ENCODE measurements at regions not wholly inside any gene's neighbourhood (a gene's known extent, or its start where the extent isn't known, plus 50 kb on each side); places are given as distances from the start of the nearest gene placed in this dataset.
"Not testable (repeated sequence)": the region's sequence is repeated elsewhere in the genome, so short reads cannot be mapped to it uniquely, and the experiment has no call there.

DNA sequence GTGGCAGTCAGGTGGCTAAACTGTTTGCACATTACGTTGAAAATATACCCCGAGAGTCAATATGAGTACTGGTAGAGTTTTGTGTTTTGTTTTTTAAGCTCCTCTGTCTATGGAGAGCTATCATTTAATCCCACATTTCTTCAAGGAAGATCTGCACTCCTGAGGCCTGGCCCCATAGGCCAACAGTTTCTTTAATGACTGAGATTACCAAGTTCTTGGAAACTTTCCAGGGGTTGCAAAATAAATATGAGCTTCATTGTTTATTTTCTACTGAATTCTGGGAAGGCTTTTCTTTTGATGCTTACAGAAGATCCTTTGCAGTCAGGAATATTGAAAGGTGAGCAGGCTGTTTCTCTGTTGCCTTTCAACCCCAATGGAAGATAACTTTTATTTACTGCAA lies 452.0 kb downstream of the JRKL start:
- H3K27me3 Mint-ChIP-seq (ENCODE audit: unreplicated experiment) = peaks cover 1% of the 10 kb centered on the region

DNA sequence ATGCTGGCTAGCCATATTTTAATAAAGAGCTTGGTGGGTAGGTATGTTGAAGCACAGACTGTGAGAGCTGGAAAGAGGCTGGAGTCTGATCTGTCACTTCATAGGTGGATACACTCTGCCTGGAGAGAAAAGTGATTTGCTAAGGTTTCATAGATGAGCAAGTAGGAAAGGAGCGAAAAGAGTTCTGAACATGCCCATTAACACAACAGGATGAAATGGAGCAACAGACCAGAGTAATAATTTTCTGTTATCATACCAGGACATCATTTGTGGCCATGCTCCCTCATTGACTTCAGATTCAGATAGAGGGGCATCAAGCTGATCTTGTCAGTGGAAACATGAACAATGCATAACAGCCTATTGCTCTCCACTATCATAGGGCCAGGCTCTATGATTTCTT lies 452.9 kb downstream of the JRKL start:
- Mint-ChIP-seq H3K36me3 (ENCODE audit: low read depth, unreplicated experiment) (no peaks in the 10 kb centered on the region), H3K4me3 (ENCODE audit: unreplicated experiment) (no peak overlapping the region), H3K4me1 (ENCODE audit: unreplicated experiment) (no peaks in the 10 kb centered on the region), H3K9me3 (ENCODE audit: unreplicated experiment) (no peaks in the 10 kb centered on the region), H3K27me3 (ENCODE audit: unreplicated experiment) (peaks cover 1% of the 10 kb centered on the region), H3K27ac (ENCODE audit: unreplicated experiment) (no peak overlapping the region)
- DNase-seq (ENCODE audit: low spot score) = no peak
- TF ChIP-seq, protein P1, sequence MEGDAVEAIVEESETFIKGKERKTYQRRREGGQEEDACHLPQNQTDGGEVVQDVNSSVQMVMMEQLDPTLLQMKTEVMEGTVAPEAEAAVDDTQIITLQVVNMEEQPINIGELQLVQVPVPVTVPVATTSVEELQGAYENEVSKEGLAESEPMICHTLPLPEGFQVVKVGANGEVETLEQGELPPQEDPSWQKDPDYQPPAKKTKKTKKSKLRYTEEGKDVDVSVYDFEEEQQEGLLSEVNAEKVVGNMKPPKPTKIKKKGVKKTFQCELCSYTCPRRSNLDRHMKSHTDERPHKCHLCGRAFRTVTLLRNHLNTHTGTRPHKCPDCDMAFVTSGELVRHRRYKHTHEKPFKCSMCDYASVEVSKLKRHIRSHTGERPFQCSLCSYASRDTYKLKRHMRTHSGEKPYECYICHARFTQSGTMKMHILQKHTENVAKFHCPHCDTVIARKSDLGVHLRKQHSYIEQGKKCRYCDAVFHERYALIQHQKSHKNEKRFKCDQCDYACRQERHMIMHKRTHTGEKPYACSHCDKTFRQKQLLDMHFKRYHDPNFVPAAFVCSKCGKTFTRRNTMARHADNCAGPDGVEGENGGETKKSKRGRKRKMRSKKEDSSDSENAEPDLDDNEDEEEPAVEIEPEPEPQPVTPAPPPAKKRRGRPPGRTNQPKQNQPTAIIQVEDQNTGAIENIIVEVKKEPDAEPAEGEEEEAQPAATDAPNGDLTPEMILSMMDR (IDR thresholded peaks at IDR 0.05; ENCODE audit: unreplicated experiment) = no peak

More for the DNA sequence above, 452.0 kb downstream of the JRKL start:
- Mint-ChIP-seq H3K27ac (ENCODE audit: unreplicated experiment) (no peak overlapping the region), H3K4me3 (ENCODE audit: unreplicated experiment) (no peak overlapping the region), H3K36me3 (ENCODE audit: low read depth, unreplicated experiment) (no peaks in the 10 kb centered on the region), H3K9me3 (ENCODE audit: unreplicated experiment) (no peaks in the 10 kb centered on the region), H3K4me1 (ENCODE audit: unreplicated experiment) (no peaks in the 10 kb centered on the region)
- TF ChIP-seq, protein P1 (IDR thresholded peaks at IDR 0.05; ENCODE audit: unreplicated experiment) = no peak
- no peak for DNase-seq (ENCODE audit: low spot score)

DNA sequence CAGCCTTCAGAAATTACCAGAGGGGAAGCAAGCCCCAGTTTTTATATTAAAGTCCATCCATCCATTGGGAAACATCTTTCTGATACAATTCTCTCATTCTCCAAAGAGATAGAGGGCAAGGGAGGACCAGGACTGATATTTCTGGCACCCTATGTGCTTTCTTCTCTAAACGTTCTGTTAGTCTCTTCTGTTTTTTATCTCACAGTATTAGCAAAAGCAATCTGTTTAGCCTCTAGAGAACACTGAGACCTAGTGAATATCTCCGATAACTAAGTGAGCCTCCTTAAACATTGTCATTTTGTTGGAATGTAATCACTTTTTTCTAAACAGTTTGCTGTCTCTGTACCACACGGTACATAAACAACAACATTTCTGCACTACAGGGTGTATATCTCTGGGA lies 464.6 kb downstream of the JRKL start:
- Mint-ChIP-seq H3K9me3 (ENCODE audit: unreplicated experiment) (no peaks in the 10 kb centered on the region), H3K4me1 (ENCODE audit: unreplicated experiment) (no peaks in the 10 kb centered on the region), H3K4me3 (ENCODE audit: unreplicated experiment) (no peak overlapping the region), H3K27ac (ENCODE audit: unreplicated experiment) (no peak overlapping the region), H3K36me3 (ENCODE audit: low read depth, unreplicated experiment) (no peaks in the 10 kb centered on the region), H3K27me3 (ENCODE audit: unreplicated experiment) (no peaks in the 10 kb centered on the region)
- DNase-seq (ENCODE audit: low spot score) = no peak
- TF ChIP-seq, protein P1 (IDR thresholded peaks at IDR 0.05; ENCODE audit: unreplicated experiment) = no peak

DNA sequence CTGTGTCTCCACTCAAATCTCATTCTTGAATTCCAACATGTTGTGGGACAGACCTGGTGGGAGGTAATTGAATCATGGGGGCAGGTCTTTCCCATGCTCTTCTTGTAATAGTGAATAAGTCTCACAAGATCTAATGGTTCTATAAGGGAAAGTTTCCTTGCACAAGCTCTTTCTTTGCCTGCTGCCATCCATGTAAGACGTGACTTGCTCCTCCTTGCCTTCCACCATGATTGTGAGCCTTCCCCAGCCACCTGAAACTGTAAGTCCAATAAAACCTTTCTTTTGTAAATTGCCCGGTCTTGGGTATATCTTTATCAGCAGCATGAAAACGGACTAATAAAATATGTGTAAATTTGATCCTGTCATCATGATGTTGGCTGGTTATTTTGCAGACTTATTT lies 471.9 kb downstream of the JRKL start:
- H3K4me1 Mint-ChIP-seq (ENCODE audit: unreplicated experiment); H3K27me3 Mint-ChIP-seq (ENCODE audit: unreplicated experiment); H3K4me3 Mint-ChIP-seq (ENCODE audit: unreplicated experiment); H3K27ac Mint-ChIP-seq (ENCODE audit: unreplicated experiment); H3K9me3 Mint-ChIP-seq (ENCODE audit: unreplicated experiment); H3K36me3 Mint-ChIP-seq (ENCODE audit: low read depth, unreplicated experiment); DNase-seq (ENCODE audit: low spot score): not testable (repeated sequence)

DNA sequence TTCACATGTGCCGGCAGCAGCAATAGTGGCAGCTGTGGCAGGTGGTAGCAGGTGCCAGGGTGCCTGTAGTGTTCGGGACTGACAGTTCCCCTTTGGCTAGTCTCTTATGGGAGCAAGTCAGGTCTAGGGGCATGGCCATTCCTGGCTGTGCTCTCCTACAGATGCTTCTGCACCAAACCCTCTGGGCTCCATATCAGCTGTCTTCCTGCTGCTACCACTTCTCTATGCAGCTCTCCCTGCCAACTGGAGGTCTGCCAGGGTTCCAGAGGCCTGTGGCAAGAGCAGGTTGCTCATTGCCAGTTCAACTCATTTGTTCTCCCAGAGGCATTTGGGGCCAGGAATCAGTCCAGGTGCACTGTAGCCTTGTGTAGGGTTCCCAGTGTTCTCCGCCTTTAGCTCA lies 473.7 kb downstream of the JRKL start:
- Mint-ChIP-seq H3K27me3 (ENCODE audit: unreplicated experiment) (peaks cover 4% of the 10 kb centered on the region), H3K4me1 (ENCODE audit: unreplicated experiment) (no peaks in the 10 kb centered on the region), H3K4me3 (ENCODE audit: unreplicated experiment) (no peak overlapping the region), H3K27ac (ENCODE audit: unreplicated experiment) (no peak overlapping the region), H3K36me3 (ENCODE audit: low read depth, unreplicated experiment) (no peaks in the 10 kb centered on the region), H3K9me3 (ENCODE audit: unreplicated experiment) (no peaks in the 10 kb centered on the region)
- DNase-seq (ENCODE audit: low spot score) = no peak
- TF ChIP-seq, protein P1 (IDR thresholded peaks at IDR 0.05; ENCODE audit: unreplicated experiment) = no peak

DNA sequence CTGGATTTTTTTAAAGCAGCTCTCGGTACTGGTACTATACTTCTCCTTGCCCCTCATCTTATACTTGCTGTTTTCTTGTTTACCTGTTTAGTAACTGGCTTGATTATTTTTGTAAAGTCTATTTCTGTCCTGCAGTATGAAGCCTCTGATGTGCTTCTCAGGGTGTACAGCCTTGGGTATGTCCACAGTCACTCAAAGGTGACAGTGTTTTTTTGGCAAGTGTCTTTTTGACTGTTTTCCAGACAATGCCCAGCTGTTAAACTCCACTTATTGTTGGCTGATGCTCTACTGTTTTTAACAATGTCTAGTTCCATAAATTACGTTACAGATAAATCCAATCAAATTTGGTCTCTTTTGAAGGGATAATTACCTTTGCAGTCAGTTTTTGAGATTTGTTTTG lies 475.2 kb downstream of the JRKL start:
- Mint-ChIP-seq H3K36me3 (ENCODE audit: low read depth, unreplicated experiment) (no peaks in the 10 kb centered on the region), H3K4me3 (ENCODE audit: unreplicated experiment) (no peak overlapping the region), H3K27me3 (ENCODE audit: unreplicated experiment) (peaks cover 5% of the 10 kb centered on the region), H3K9me3 (ENCODE audit: unreplicated experiment) (no peaks in the 10 kb centered on the region), H3K27ac (ENCODE audit: unreplicated experiment) (no peak overlapping the region), H3K4me1 (ENCODE audit: unreplicated experiment) (no peaks in the 10 kb centered on the region)
- TF ChIP-seq, protein P1 (IDR thresholded peaks at IDR 0.05; ENCODE audit: unreplicated experiment) = no peak
- DNase-seq (ENCODE audit: low spot score) = no peak
